ENCODE measurements at regions not wholly inside any gene's neighbourhood (a gene's known extent, or its start where the extent isn't known, plus 50 kb on each side); places are given as distances from the start of the nearest gene placed in this dataset.
"Not testable (repeated sequence)": the region's sequence is repeated elsewhere in the genome, so short reads cannot be mapped to it uniquely, and the experiment has no call there.

DNA sequence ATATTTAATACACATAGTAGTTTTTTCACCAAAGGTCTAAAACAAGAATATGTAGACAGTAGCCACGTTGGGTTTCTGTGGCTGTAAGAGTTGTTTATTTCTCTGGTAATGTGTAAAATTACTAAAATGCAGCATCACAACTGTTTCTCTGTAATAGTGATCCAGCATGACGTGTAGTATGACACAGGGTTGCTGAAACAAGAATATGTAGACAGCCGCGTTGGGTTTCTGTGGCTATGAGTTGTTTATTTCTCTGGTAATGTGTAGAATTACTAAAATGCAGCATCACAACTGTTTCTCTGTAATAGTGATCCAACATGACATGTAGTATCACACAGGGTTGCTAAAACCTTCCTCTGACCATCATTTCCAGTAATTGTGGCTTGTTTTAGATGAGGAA is 153.6 kb upstream of the ZNF717 start:
- Histone ChIP-seq H3K79me2 (ENCODE audit: insufficient read depth, low read length) (no peaks in the 10 kb centered on the region), H3K36me3 (replicated peaks in 1 of 2; ENCODE audit: control insufficient read depth in 1 of 2, insufficient read depth in 2 of 2, low read length in 2 of 2) (no peaks in the 10 kb centered on the region), H3K4me1 (ENCODE audit: control insufficient read depth in 1 of 2, insufficient read depth in 2 of 2, low read length in 2 of 2) (no peaks in the 10 kb centered on the region), H3K4me2 (replicated peaks; ENCODE audit: extremely low read depth, low read length, poor library complexity, severe bottlenecking) (no peak overlapping the region), H3K27ac (ENCODE audit: low read depth in 1 of 2, low read length in 2 of 2) (no peak overlapping the region), H3K4me3 (replicated peaks in 1 of 3; ENCODE audit: low read depth in 2 of 3, low read length in 3 of 3) (no peak overlapping the region), H3K9me3 (replicated peaks in 1 of 2; ENCODE audit: control insufficient read depth in 1 of 2, insufficient read depth in 1 of 2, low read length in 2 of 2) (no peaks in the 10 kb centered on the region), H4K20me1 (ENCODE audit: insufficient read depth, low read length) (no peaks in the 10 kb centered on the region), H3K9ac (ENCODE audit: insufficient read depth, low read length, poor library complexity, severe bottlenecking) (no peak overlapping the region), H3K27me3 (ENCODE audit: control insufficient read depth in 2 of 2, insufficient read depth in 2 of 2, low read length in 2 of 2) (no peaks in the 10 kb centered on the region), H2AFZ (ENCODE audit: insufficient read depth, low read depth, low read length, poor library complexity, severe bottlenecking) (no peak overlapping the region)
- no peaks in the 10 kb centered on the region for H3K27me3 Mint-ChIP-seq (ENCODE audit: low read depth in 3 of 3)
- no peak for TF ChIP-seq CTCF (IDR thresholded peaks at IDR 0.05)
- peaks cover 0 to 4% (median 0%) of the 10 kb centered on the region in 7 donors for H3K9me3 Mint-ChIP-seq
- H3K27ac Mint-ChIP-seq, result no peak overlapping the region
- intact Hi-C loops (cut with micrococcal nuclease), result no loop called here
- no peaks in the 10 kb centered on the region for H3K36me3 Mint-ChIP-seq
- H3K4me1 Mint-ChIP-seq, result no peaks in the 10 kb centered on the region
- no peak for DNase-seq
- no peak overlapping the region for H3K4me3 Mint-ChIP-seq
- no CpG with 5 or more reads among the region's 4 CpGs for WGBS (ENCODE audit: insufficient coverage)

DNA sequence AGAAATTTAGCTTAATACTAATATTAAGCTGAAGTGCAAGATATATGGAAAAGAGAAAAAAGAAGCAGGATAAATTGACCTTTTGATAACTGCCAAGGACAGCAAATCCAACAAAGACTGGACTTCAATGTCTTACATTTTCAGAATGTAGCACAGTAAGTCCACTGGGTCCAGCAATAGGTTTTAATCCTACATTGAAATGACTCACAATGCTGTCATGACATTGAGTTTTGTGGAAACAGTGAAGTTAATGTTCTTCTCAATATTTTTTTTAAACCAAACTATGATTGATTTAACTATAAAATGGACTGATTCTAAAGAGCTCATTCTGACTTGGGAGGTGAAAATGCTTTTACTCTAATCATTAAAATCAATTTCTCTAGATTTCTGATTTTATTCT is 166.6 kb upstream of the ZNF717 start:
- H3K36me3 ChIP-seq (replicated peaks in 1 of 2; ENCODE audit: control insufficient read depth in 1 of 2, insufficient read depth in 2 of 2, low read length in 2 of 2), result no peaks in the 10 kb centered on the region
- H3K4me2 ChIP-seq (replicated peaks; ENCODE audit: extremely low read depth, low read length, poor library complexity, severe bottlenecking), result no peak overlapping the region
- no peaks in the 10 kb centered on the region for H4K20me1 ChIP-seq (ENCODE audit: insufficient read depth, low read length)
- no peaks in the 10 kb centered on the region for H3K27me3 ChIP-seq (ENCODE audit: control insufficient read depth in 2 of 2, insufficient read depth in 2 of 2, low read length in 2 of 2)
- H3K36me3 Mint-ChIP-seq, result no peaks in the 10 kb centered on the region
- TF ChIP-seq CTCF (IDR thresholded peaks at IDR 0.05), result no peak
- H3K27me3 Mint-ChIP-seq (ENCODE audit: low read depth in 3 of 3), result no peaks in the 10 kb centered on the region
- H3K4me1 Mint-ChIP-seq, result no peaks in the 10 kb centered on the region
- H3K79me2 ChIP-seq (ENCODE audit: insufficient read depth, low read length), result no peaks in the 10 kb centered on the region
- no peak overlapping the region for H3K4me3 Mint-ChIP-seq
- no peak overlapping the region for H3K9ac ChIP-seq (ENCODE audit: insufficient read depth, low read length, poor library complexity, severe bottlenecking)
- no peaks in the 10 kb centered on the region for H3K4me1 ChIP-seq (ENCODE audit: control insufficient read depth in 1 of 2, insufficient read depth in 2 of 2, low read length in 2 of 2)
- no peak overlapping the region for H3K27ac Mint-ChIP-seq
- H3K27ac ChIP-seq (ENCODE audit: low read depth in 1 of 2, low read length in 2 of 2), result no peak overlapping the region
- no peak for DNase-seq
- intact Hi-C loops (cut with micrococcal nuclease), result no loop called here
- H3K9me3 ChIP-seq (replicated peaks in 1 of 2; ENCODE audit: control insufficient read depth in 1 of 2, insufficient read depth in 1 of 2, low read length in 2 of 2), result no peaks in the 10 kb centered on the region
- H3K9me3 Mint-ChIP-seq, result peaks cover 0 to 2% (median 0%) of the 10 kb centered on the region in 7 donors
- no peak overlapping the region for H2AFZ ChIP-seq (ENCODE audit: insufficient read depth, low read depth, low read length, poor library complexity, severe bottlenecking)
- H3K4me3 ChIP-seq (replicated peaks in 1 of 3; ENCODE audit: low read depth in 2 of 3, low read length in 3 of 3), result no peak overlapping the region

DNA sequence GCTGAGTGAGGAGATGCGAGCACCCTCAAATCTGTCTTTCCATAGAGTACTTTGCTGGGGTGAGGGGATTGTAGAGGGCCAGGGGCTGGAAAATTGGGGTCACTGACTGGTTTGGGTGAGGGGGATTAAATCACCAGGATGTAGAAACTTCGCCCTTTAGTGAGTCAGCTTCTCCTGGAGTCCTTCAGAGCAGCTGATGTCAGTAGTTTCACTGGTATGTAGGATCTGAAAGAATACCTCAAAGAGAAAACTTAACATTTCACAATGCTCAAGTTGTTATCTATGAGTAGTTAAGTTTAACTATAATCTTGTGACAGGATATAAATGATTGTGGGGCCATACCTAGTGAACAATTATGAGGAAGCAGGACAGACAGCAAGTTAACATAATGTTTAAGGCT is 174.7 kb upstream of the ZNF717 start:
- H3K36me3 ChIP-seq (replicated peaks in 1 of 2; ENCODE audit: control insufficient read depth in 1 of 2, insufficient read depth in 2 of 2, low read length in 2 of 2); DNase-seq; H4K20me1 ChIP-seq (ENCODE audit: insufficient read depth, low read length); H3K27me3 ChIP-seq (ENCODE audit: control insufficient read depth in 2 of 2, insufficient read depth in 2 of 2, low read length in 2 of 2); H3K4me1 Mint-ChIP-seq; H3K27ac ChIP-seq (ENCODE audit: low read depth in 1 of 2, low read length in 2 of 2); H3K4me3 ChIP-seq (replicated peaks in 1 of 3; ENCODE audit: low read depth in 2 of 3, low read length in 3 of 3); H2AFZ ChIP-seq (ENCODE audit: insufficient read depth, low read depth, low read length, poor library complexity, severe bottlenecking); H3K27me3 Mint-ChIP-seq (ENCODE audit: low read depth in 3 of 3); intact Hi-C loops (cut with micrococcal nuclease); H3K36me3 Mint-ChIP-seq; H3K4me2 ChIP-seq (replicated peaks; ENCODE audit: extremely low read depth, low read length, poor library complexity, severe bottlenecking); H3K79me2 ChIP-seq (ENCODE audit: insufficient read depth, low read length); H3K27ac Mint-ChIP-seq; H3K4me3 Mint-ChIP-seq; H3K9me3 ChIP-seq (replicated peaks in 1 of 2; ENCODE audit: control insufficient read depth in 1 of 2, insufficient read depth in 1 of 2, low read length in 2 of 2); H3K9me3 Mint-ChIP-seq; H3K9ac ChIP-seq (ENCODE audit: insufficient read depth, low read length, poor library complexity, severe bottlenecking); H3K4me1 ChIP-seq (ENCODE audit: control insufficient read depth in 1 of 2, insufficient read depth in 2 of 2, low read length in 2 of 2): not testable (repeated sequence)
- no CpG with 5 or more reads among the region's 2 CpGs for WGBS (ENCODE audit: insufficient coverage)

GRCh38 chr3:75962054-75962453 is 176.7 kb upstream of the ZNF717 start:
- H3K9me3 Mint-ChIP-seq; H3K9me3 ChIP-seq (replicated peaks in 1 of 2; ENCODE audit: control insufficient read depth in 1 of 2, insufficient read depth in 1 of 2, low read length in 2 of 2): not testable (repeated sequence)

More at GRCh38 chr3:75962054-75962453, 176.7 kb upstream of the ZNF717 start:
- H3K4me3 ChIP-seq (replicated peaks in 1 of 3; ENCODE audit: low read depth in 2 of 3, low read length in 3 of 3); H4K20me1 ChIP-seq (ENCODE audit: insufficient read depth, low read length); H3K27me3 Mint-ChIP-seq (ENCODE audit: low read depth in 3 of 3); H3K36me3 ChIP-seq (replicated peaks in 1 of 2; ENCODE audit: control insufficient read depth in 1 of 2, insufficient read depth in 2 of 2, low read length in 2 of 2); H3K9ac ChIP-seq (ENCODE audit: insufficient read depth, low read length, poor library complexity, severe bottlenecking); H3K27me3 ChIP-seq (ENCODE audit: control insufficient read depth in 2 of 2, insufficient read depth in 2 of 2, low read length in 2 of 2); intact Hi-C loops (cut with micrococcal nuclease); H3K4me1 Mint-ChIP-seq; H2AFZ ChIP-seq (ENCODE audit: insufficient read depth, low read depth, low read length, poor library complexity, severe bottlenecking); H3K4me1 ChIP-seq (ENCODE audit: control insufficient read depth in 1 of 2, insufficient read depth in 2 of 2, low read length in 2 of 2); H3K27ac ChIP-seq (ENCODE audit: low read depth in 1 of 2, low read length in 2 of 2); DNase-seq; H3K79me2 ChIP-seq (ENCODE audit: insufficient read depth, low read length); H3K36me3 Mint-ChIP-seq; H3K27ac Mint-ChIP-seq; H3K4me2 ChIP-seq (replicated peaks; ENCODE audit: extremely low read depth, low read length, poor library complexity, severe bottlenecking); H3K4me3 Mint-ChIP-seq: not testable (repeated sequence)
- WGBS (ENCODE audit: insufficient coverage), result no CpG with 5 or more reads among the region's 2 CpGs
